ENCODE measurements at regions not wholly inside any gene's neighbourhood (a gene's known extent, or its start where the extent isn't known, plus 50 kb on each side); places are given as distances from the start of the nearest gene placed in this dataset.
"Not testable (repeated sequence)": the region's sequence is repeated elsewhere in the genome, so short reads cannot be mapped to it uniquely, and the experiment has no call there.

GRCh38 chr1:65020774-65021173 is 54.4 kb upstream of the JAK1 start:
- DNase-seq (ENCODE audit: low read depth) = no peak

GRCh38 chr1:65021795-65022194 is 55.4 kb upstream of the JAK1 start:
- no peak for DNase-seq (ENCODE audit: low read depth)

- DNase-seq (ENCODE audit: low read depth) = no peak
These were observed 55.9 kb upstream of the JAK1 start for GRCh38 chr1:65022216-65022615.

GRCh38 chr1:65025794-65026193 is 59.4 kb upstream of the JAK1 start:
- no peak for DNase-seq (ENCODE audit: low read depth)

- DNase-seq (ENCODE audit: low read depth) = no peak
These were observed 59.9 kb upstream of the JAK1 start for GRCh38 chr1:65026235-65026634.

GRCh38 chr1:65027666-65028358 is 61.5 kb upstream of the JAK1 start:
- DNase-seq (ENCODE audit: low read depth) = no peak

GRCh38 chr1:65029434-65029833 is 63.1 kb upstream of the JAK1 start:
- not testable (repeated sequence) for DNase-seq (ENCODE audit: low read depth)

GRCh38 chr1:65034879-65035278 is 68.5 kb upstream of the JAK1 start:
- not testable (repeated sequence) for DNase-seq (ENCODE audit: low read depth)

- no peak for DNase-seq (ENCODE audit: low read depth)
These were observed 70.3 kb upstream of the JAK1 start for GRCh38 chr1:65036570-65037051.

- no peak for DNase-seq (ENCODE audit: low read depth)
These were observed 72.7 kb upstream of the JAK1 start for GRCh38 chr1:65039066-65039465.

GRCh38 chr1:65039508-65039907 is 73.2 kb upstream of the JAK1 start:
- no peak for DNase-seq (ENCODE audit: low read depth)

GRCh38 chr1:65042467-65042866 is 76.1 kb upstream of the JAK1 start:
- no peak for DNase-seq (ENCODE audit: low read depth)

- DNase-seq (ENCODE audit: low read depth) = no peak
These were observed 78.1 kb upstream of the JAK1 start for GRCh38 chr1:65044411-65044810.

- no peak for DNase-seq (ENCODE audit: low read depth)
These were observed 78.9 kb upstream of the JAK1 start for GRCh38 chr1:65045022-65045817.

GRCh38 chr1:65048335-65048734 is 82.0 kb upstream of the JAK1 start:
- DNase-seq (ENCODE audit: low read depth) = no peak

GRCh38 chr1:65049941-65050713 is 83.8 kb upstream of the JAK1 start:
- DNase-seq (ENCODE audit: low read depth) = no peak

- no peak for DNase-seq (ENCODE audit: low read depth)
These were observed 84.4 kb upstream of the JAK1 start for GRCh38 chr1:65050735-65051134.

GRCh38 chr1:65054481-65054880 is 88.1 kb upstream of the JAK1 start:
- DNase-seq (ENCODE audit: low read depth) = no peak

GRCh38 chr1:65055747-65056146 is 89.4 kb upstream of the JAK1 start:
- DNase-seq (ENCODE audit: low read depth) = no peak

- DNase-seq (ENCODE audit: low read depth) = no peak
These were observed 89.9 kb upstream of the JAK1 start for GRCh38 chr1:65056234-65056633.

- DNase-seq (ENCODE audit: low read depth) = no peak
These were observed 90.5 kb upstream of the JAK1 start for GRCh38 chr1:65056866-65057265.

- no peak for DNase-seq (ENCODE audit: low read depth)
These were observed 88.0 kb upstream of the AK4 start for GRCh38 chr1:65059930-65060538.
